ENCODE measurements at regions not wholly inside any gene's neighbourhood (a gene's known extent, or its start where the extent isn't known, plus 50 kb on each side); places are given as distances from the start of the nearest gene placed in this dataset.

GRCh38 chr10:4691301-4691700 is 134.7 kb upstream of the AKR1E2 start:
- no peak for TF ChIP-seq CTCF (tag by site-specific recombination; IDR thresholded peaks at IDR 0.05)
- TF ChIP-seq YY1 (tag by site-specific recombination; IDR thresholded peaks at IDR 0.05) = no peak
- TF ChIP-seq ZNF664 (tag by site-specific recombination; IDR thresholded peaks at IDR 0.05) = no peak
- TF ChIP-seq ZBTB6 (tag by site-specific recombination; IDR thresholded peaks at IDR 0.05) = no peak
- no peak for TF ChIP-seq ZNF280D (tag by site-specific recombination; IDR thresholded peaks at IDR 0.05)
- TF ChIP-seq ZNF658 (tag by site-specific recombination; IDR thresholded peaks at IDR 0.05) = no peak
